ENCODE measurements at regions not wholly inside any gene's neighbourhood (a gene's known extent, or its start where the extent isn't known, plus 50 kb on each side); places are given as distances from the start of the nearest gene placed in this dataset.

- Histone ChIP-seq H3K4me3 (no peak overlapping the region), H3K4me1 (no peaks in the 10 kb centered on the region), H3K27ac (no peak overlapping the region), H3K27me3 (no peaks in the 10 kb centered on the region), H3K9me3 (no peaks in the 10 kb centered on the region), H3K36me3 (replicated peaks in 1 of 2; ENCODE audit: insufficient read depth in 1 of 2, low read depth in 2 of 2) (no peaks in the 10 kb centered on the region)
- ATAC-seq (no peak), DNase-seq (no peak)
- intact Hi-C loops (cut with DNase I) = no loop called here
- WGBS, 2 donors = 76 to 78% methylated on average over 3 of the region's 3 CpGs
- no peak for TF ChIP-seq POLR2A (IDR thresholded peaks at IDR 0.05)
Observed at GRCh38 chr4:163747886-163748285, 253.4 kb downstream of the TMA16 start.

- ATAC-seq = no peak
- Histone ChIP-seq H3K27ac (no peak overlapping the region), H3K36me3 (replicated peaks in 1 of 2; ENCODE audit: insufficient read depth in 1 of 2, low read depth in 2 of 2) (no peaks in the 10 kb centered on the region), H3K4me1 (no peaks in the 10 kb centered on the region), H3K4me3 (no peak overlapping the region), H3K27me3 (no peaks in the 10 kb centered on the region), H3K9me3 (no peaks in the 10 kb centered on the region)
- no peak for TF ChIP-seq CTCF (IDR thresholded peaks at IDR 0.05)
- no peak for TF ChIP-seq POLR2A (IDR thresholded peaks at IDR 0.05)
- no peak for DNase-seq
- intact Hi-C loops (cut with DNase I) = no loop called here
- 57 to 71% methylated on average over 2 of the region's 2 CpGs for WGBS, 2 donors
Observed at GRCh38 chr4:163748449-163748848, 254.0 kb downstream of the TMA16 start.

GRCh38 chr4:163755013-163755412 is 260.5 kb downstream of the TMA16 start:
- Histone ChIP-seq H3K4me3 (no peak overlapping the region), H3K27ac (no peak overlapping the region), H3K27me3 (no peaks in the 10 kb centered on the region), H3K9me3 (no peaks in the 10 kb centered on the region), H3K36me3 (replicated peaks in 1 of 2; ENCODE audit: insufficient read depth in 1 of 2, low read depth in 2 of 2) (no peaks in the 10 kb centered on the region), H3K4me1 (no peaks in the 10 kb centered on the region)
- ATAC-seq = no peak
- WGBS, 2 donors = 20 to 37% methylated on average over 3 of the region's 3 CpGs
- TF ChIP-seq POLR2A (IDR thresholded peaks at IDR 0.05) = no peak
- TF ChIP-seq CTCF (IDR thresholded peaks at IDR 0.05) = peak in 1 of 7 experiments; percentile 19
- DNase-seq = no peak
- intact Hi-C loops (cut with DNase I) = no loop called here

- Histone ChIP-seq H3K4me3 (no peak overlapping the region), H3K27ac (no peak overlapping the region), H3K36me3 (replicated peaks in 1 of 2; ENCODE audit: insufficient read depth in 1 of 2, low read depth in 2 of 2) (no peaks in the 10 kb centered on the region), H3K4me1 (no peaks in the 10 kb centered on the region), H3K9me3 (no peaks in the 10 kb centered on the region), H3K27me3 (no peaks in the 10 kb centered on the region)
- DNase-seq (no peak), ATAC-seq (no peak)
- 30 to 58% methylated on average over 1 of the region's 1 CpG for WGBS, 2 donors
- TF ChIP-seq POLR2A (IDR thresholded peaks at IDR 0.05) (no peak), CTCF (IDR thresholded peaks at IDR 0.05) (no peak)
- intact Hi-C loops (cut with DNase I) = no loop called here
Observed at GRCh38 chr4:163757219-163757618, 262.7 kb downstream of the TMA16 start.

GRCh38 chr4:163758032-163758431 is 263.5 kb downstream of the TMA16 start:
- no peaks in the 10 kb centered on the region for H3K4me1 ChIP-seq
- H3K36me3 ChIP-seq (replicated peaks in 1 of 2; ENCODE audit: insufficient read depth in 1 of 2, low read depth in 2 of 2) = no peaks in the 10 kb centered on the region
- no peak for DNase-seq
- H3K27me3 ChIP-seq = no peaks in the 10 kb centered on the region
- no peak for ATAC-seq
- no peak for TF ChIP-seq POLR2A (IDR thresholded peaks at IDR 0.05)
- no peak for TF ChIP-seq CTCF (IDR thresholded peaks at IDR 0.05)
- no peaks in the 10 kb centered on the region for H3K9me3 ChIP-seq
- H3K4me3 ChIP-seq = no peak overlapping the region
- no peak overlapping the region for H3K27ac ChIP-seq
- intact Hi-C loops (cut with DNase I) = no loop called here
- WGBS, 2 donors = 64 to 67% methylated on average over 1 of the region's 1 CpG

Data from body of pancreas (tissue), 4 donors.